SK-N-SH (cell line): ENCODE measurements at regions not wholly inside any gene's neighbourhood (a gene's known extent, or its start where the extent isn't known, plus 50 kb on each side); places are given as distances from the start of the nearest gene placed in this dataset.
"Not testable (repeated sequence)": the region's sequence is repeated elsewhere in the genome, so short reads cannot be mapped to it uniquely, and the experiment has no call there.

Source experiments
- EZH2phosphoT487 ChIP-seq: fragments of 200-600 bp; sonication (generic); IDR thresholded peaks from 2 replicates; pipeline ENCODE4 v1.6.1; 2017; ENCODE audit warnings: low read depth, mixed run types, mild to moderate bottlenecking, antibody characterized with exemption, moderate library complexity, borderline replicate concordance
- RCOR1 ChIP-seq: fragments of 150-350 bp; IDR thresholded peaks from 2 replicates; pipeline ENCODE4 v1.6.1; 2017; ENCODE audit warnings: antibody characterized with exemption, low read length
- SMC3 ChIP-seq: IDR thresholded peaks from 2 replicates; pipeline ENCODE4 v1.6.1; 2012; ENCODE audit warnings: low read depth, low read length, improper control_type of control experiment
- TCF12 ChIP-seq: IDR thresholded peaks from 2 replicates; pipeline ENCODE4 v1.4.0; 2012
- TEAD4 ChIP-seq: IDR thresholded peaks from 2 replicates; pipeline ENCODE4 v1.4.0; 2012; ENCODE audit warnings: mild to moderate bottlenecking, borderline replicate concordance; ENCODE audit not compliant: insufficient read depth
- YY1 ChIP-seq: IDR thresholded peaks from 2 replicates; pipeline ENCODE4 v1.4.0; 2012; ENCODE audit warnings: low read depth, mild to moderate bottlenecking
- TF ChIP-seq, protein P1 (sequence below): fragments of 200-600 bp; sonication (generic); IDR thresholded peaks from 2 replicates; pipeline ENCODE4 v1.6.1; 2017; ENCODE audit warnings: antibody characterized with exemption, mild to moderate bottlenecking, moderate library complexity
- TF ChIP-seq, protein P2 (sequence below): fragments of 150-350 bp; IDR thresholded peaks from 2 replicates; pipeline ENCODE4 v1.6.1; 2016; ENCODE audit warnings: mild to moderate bottlenecking, low read depth, low read length
- TF ChIP-seq, protein P3 (sequence below): IDR thresholded peaks from 2 replicates; pipeline ENCODE4 v1.4.0; 2012; ENCODE audit warnings: low read depth

GRCh38 chr13:18577103-18577502 is 604.5 kb downstream of the TUBA3C start:
- TF ChIP-seq, protein P1, sequence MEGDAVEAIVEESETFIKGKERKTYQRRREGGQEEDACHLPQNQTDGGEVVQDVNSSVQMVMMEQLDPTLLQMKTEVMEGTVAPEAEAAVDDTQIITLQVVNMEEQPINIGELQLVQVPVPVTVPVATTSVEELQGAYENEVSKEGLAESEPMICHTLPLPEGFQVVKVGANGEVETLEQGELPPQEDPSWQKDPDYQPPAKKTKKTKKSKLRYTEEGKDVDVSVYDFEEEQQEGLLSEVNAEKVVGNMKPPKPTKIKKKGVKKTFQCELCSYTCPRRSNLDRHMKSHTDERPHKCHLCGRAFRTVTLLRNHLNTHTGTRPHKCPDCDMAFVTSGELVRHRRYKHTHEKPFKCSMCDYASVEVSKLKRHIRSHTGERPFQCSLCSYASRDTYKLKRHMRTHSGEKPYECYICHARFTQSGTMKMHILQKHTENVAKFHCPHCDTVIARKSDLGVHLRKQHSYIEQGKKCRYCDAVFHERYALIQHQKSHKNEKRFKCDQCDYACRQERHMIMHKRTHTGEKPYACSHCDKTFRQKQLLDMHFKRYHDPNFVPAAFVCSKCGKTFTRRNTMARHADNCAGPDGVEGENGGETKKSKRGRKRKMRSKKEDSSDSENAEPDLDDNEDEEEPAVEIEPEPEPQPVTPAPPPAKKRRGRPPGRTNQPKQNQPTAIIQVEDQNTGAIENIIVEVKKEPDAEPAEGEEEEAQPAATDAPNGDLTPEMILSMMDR, result not testable (repeated sequence)
- TF ChIP-seq SMC3, EZH2phosphoT487, YY1, RCOR1, TEAD4, TCF12: not testable (repeated sequence)
- TF ChIP-seq, protein P2, sequence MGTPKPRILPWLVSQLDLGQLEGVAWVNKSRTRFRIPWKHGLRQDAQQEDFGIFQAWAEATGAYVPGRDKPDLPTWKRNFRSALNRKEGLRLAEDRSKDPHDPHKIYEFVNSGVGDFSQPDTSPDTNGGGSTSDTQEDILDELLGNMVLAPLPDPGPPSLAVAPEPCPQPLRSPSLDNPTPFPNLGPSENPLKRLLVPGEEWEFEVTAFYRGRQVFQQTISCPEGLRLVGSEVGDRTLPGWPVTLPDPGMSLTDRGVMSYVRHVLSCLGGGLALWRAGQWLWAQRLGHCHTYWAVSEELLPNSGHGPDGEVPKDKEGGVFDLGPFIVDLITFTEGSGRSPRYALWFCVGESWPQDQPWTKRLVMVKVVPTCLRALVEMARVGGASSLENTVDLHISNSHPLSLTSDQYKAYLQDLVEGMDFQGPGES, result not testable (repeated sequence)
- TF ChIP-seq, protein P3, sequence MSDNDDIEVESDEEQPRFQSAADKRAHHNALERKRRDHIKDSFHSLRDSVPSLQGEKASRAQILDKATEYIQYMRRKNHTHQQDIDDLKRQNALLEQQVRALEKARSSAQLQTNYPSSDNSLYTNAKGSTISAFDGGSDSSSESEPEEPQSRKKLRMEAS, result not testable (repeated sequence)
